ENCODE measurements at regions not wholly inside any gene's neighbourhood (a gene's known extent, or its start where the extent isn't known, plus 50 kb on each side); places are given as distances from the start of the nearest gene placed in this dataset.

DNA sequence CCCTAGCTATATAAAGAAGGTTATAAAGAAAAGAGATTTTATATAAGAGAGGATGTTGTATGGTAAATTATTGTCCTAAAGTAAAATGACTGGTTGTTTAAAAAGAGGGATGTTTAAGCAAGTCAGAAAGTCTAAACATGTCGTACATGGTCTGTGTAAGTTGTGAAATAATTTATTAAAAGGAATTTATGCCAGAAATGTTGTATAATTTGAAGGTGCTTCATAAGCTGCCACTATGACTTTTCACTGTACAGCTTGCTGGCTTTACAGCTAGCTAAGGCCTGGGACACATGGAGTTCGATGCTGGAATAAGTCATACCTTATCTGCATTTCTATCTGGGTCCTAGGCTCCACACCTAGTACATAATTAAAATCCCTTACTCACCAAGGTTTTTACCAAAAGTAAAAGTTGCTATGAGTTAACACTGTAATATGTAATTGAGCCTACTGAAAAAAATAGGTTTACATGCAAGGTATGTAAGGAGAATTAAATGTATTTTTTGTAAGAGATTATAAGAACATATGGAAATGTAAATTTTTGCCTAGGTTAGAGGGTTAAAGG is 59.0 kb upstream of the EDEM3 start:
- TF ChIP-seq EZH2 (IDR thresholded peaks at IDR 0.05; ENCODE audit: low read length, missing control alignments): no peak
- TF ChIP-seq, protein P1, sequence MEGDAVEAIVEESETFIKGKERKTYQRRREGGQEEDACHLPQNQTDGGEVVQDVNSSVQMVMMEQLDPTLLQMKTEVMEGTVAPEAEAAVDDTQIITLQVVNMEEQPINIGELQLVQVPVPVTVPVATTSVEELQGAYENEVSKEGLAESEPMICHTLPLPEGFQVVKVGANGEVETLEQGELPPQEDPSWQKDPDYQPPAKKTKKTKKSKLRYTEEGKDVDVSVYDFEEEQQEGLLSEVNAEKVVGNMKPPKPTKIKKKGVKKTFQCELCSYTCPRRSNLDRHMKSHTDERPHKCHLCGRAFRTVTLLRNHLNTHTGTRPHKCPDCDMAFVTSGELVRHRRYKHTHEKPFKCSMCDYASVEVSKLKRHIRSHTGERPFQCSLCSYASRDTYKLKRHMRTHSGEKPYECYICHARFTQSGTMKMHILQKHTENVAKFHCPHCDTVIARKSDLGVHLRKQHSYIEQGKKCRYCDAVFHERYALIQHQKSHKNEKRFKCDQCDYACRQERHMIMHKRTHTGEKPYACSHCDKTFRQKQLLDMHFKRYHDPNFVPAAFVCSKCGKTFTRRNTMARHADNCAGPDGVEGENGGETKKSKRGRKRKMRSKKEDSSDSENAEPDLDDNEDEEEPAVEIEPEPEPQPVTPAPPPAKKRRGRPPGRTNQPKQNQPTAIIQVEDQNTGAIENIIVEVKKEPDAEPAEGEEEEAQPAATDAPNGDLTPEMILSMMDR (conservative IDR thresholded peaks at IDR 0.05 in 1 of 2, IDR thresholded peaks at IDR 0.05 in 1 of 2; ENCODE audit: low read depth in 1 of 2, low read length in 2 of 2): no peak

DNA sequence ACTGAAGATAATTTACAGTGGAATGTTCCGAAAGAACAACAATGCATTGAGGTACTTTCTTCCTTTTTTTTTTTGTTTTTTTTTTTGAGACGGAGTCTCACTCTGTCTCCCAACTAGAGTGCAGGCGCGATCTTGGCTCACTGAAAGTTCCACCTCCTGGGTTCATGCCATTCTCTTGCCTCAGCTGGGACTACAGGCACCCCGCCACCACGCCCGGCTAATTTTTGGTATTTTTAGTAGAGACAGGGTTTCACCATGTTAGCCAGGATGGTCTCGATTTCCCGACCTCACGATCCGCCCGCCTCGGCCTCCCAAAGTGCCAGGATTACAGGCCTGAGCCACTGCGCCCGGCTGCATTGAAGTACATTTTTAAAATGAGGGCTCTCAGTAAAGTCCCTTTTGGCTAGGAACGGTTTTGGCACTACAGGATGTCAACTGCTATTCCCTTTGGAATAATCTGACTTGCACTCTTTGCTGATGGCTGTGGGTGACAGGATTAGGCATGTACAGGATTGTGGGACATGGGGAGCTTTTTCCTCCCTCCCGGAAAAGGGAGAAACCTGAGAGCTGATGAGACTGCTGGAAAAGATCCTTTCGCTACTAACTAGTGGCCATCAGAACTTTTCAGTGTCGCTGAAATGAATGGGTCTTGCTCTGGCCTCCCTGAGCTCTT is 56.9 kb upstream of the EDEM3 start:
- H4K20me1 ChIP-seq (ENCODE audit: control insufficient read depth, extremely low read depth, insufficient read depth, low read length): no peaks in the 10 kb centered on the region
- no peak overlapping the region for H3K4me2 ChIP-seq (ENCODE audit: extremely low read depth, insufficient read depth, low read length)
- no peak overlapping the region for H3K27ac ChIP-seq (ENCODE audit: insufficient read depth, low read length)
- no peaks in the 10 kb centered on the region for H3K4me1 ChIP-seq (ENCODE audit: control insufficient read depth, extremely low read depth, insufficient read depth, low read length)
- H3K36me3 ChIP-seq (ENCODE audit: control insufficient read depth, insufficient read depth, low read length): no peaks in the 10 kb centered on the region
- no peaks in the 10 kb centered on the region for H3K79me2 ChIP-seq (ENCODE audit: control insufficient read depth, insufficient read depth, low read length)
- no peaks in the 10 kb centered on the region for H3K27me3 ChIP-seq (ENCODE audit: control insufficient read depth, insufficient read depth, low read length)
- H3K4me3 ChIP-seq (replicated peaks in 1 of 4; ENCODE audit: control extremely low read depth in 1 of 4, insufficient read depth in 1 of 4, low read depth in 3 of 4, low read length in 4 of 4): no peak overlapping the region
- H3K9ac ChIP-seq (ENCODE audit: insufficient read depth, low read length): no peak overlapping the region
- peaks cover 1% of the 10 kb centered on the region for H3K9me3 ChIP-seq (ENCODE audit: control insufficient read depth, insufficient read depth, low read depth, low read length)
- no peak overlapping the region for H2AFZ ChIP-seq (ENCODE audit: low read length)
- TF ChIP-seq, protein P1 (conservative IDR thresholded peaks at IDR 0.05 in 1 of 2, IDR thresholded peaks at IDR 0.05 in 1 of 2; ENCODE audit: low read depth in 1 of 2, low read length in 2 of 2): no peak
- no peak for TF ChIP-seq EZH2 (IDR thresholded peaks at IDR 0.05; ENCODE audit: low read length, missing control alignments)
- no peak for DNase-seq (ENCODE audit: low read depth in 2 of 2)

More for the DNA sequence above, 59.0 kb upstream of the EDEM3 start:
- Histone ChIP-seq H3K4me1 (ENCODE audit: control insufficient read depth, extremely low read depth, insufficient read depth, low read length) (no peaks in the 10 kb centered on the region), H2AFZ (ENCODE audit: low read length) (no peak overlapping the region), H3K27me3 (ENCODE audit: control insufficient read depth, insufficient read depth, low read length) (no peaks in the 10 kb centered on the region), H3K9me3 (ENCODE audit: control insufficient read depth, insufficient read depth, low read depth, low read length) (peaks cover 1% of the 10 kb centered on the region), H3K79me2 (ENCODE audit: control insufficient read depth, insufficient read depth, low read length) (no peaks in the 10 kb centered on the region), H3K27ac (ENCODE audit: insufficient read depth, low read length) (no peak overlapping the region), H4K20me1 (ENCODE audit: control insufficient read depth, extremely low read depth, insufficient read depth, low read length) (no peaks in the 10 kb centered on the region), H3K36me3 (ENCODE audit: control insufficient read depth, insufficient read depth, low read length) (no peaks in the 10 kb centered on the region), H3K9ac (ENCODE audit: insufficient read depth, low read length) (no peak overlapping the region), H3K4me3 (replicated peaks in 1 of 4; ENCODE audit: control extremely low read depth in 1 of 4, insufficient read depth in 1 of 4, low read depth in 3 of 4, low read length in 4 of 4) (no peak overlapping the region), H3K4me2 (ENCODE audit: extremely low read depth, insufficient read depth, low read length) (no peak overlapping the region)
- DNase-seq (ENCODE audit: low read depth in 2 of 2): no peak

DNA sequence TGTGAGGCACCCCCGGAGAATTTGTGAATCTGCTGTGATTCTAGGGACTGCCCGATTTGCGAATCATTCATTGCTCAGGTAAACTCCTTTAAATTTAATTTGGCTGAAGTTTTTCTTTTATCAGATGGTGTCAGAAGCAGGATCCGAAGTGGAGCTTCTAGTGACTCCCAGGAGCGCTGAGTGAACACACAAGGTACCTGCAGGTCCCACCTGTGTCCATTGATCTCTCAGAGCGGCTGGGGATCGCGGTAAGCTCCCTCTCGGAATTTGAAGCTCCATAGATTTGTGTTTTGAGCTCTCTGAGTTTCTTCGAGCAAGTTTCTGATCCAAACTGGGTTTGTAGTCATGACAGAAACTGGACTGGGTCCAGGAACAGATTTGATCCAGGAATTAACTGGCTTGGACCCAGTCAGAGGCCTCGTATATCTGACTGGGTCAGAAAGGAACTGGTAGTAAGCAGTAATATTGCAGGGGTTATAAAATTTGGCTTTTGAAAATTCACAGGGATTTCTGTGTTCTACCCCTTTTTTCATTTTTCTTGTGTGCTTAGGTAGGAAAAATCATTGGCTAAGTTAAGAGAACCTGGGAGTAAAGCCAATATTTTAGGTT is 56.2 kb upstream of the EDEM3 start:
- Histone ChIP-seq H3K4me2 (ENCODE audit: extremely low read depth, insufficient read depth, low read length) (no peak overlapping the region), H4K20me1 (ENCODE audit: control insufficient read depth, extremely low read depth, insufficient read depth, low read length) (no peaks in the 10 kb centered on the region), H3K79me2 (ENCODE audit: control insufficient read depth, insufficient read depth, low read length) (no peaks in the 10 kb centered on the region), H2AFZ (ENCODE audit: low read length) (no peak overlapping the region), H3K4me3 (replicated peaks in 1 of 4; ENCODE audit: control extremely low read depth in 1 of 4, insufficient read depth in 1 of 4, low read depth in 3 of 4, low read length in 4 of 4) (no peak overlapping the region), H3K27ac (ENCODE audit: insufficient read depth, low read length) (no peak overlapping the region), H3K9me3 (ENCODE audit: control insufficient read depth, insufficient read depth, low read depth, low read length) (peaks cover 1% of the 10 kb centered on the region), H3K27me3 (ENCODE audit: control insufficient read depth, insufficient read depth, low read length) (no peaks in the 10 kb centered on the region), H3K36me3 (ENCODE audit: control insufficient read depth, insufficient read depth, low read length) (no peaks in the 10 kb centered on the region), H3K9ac (ENCODE audit: insufficient read depth, low read length) (no peak overlapping the region), H3K4me1 (ENCODE audit: control insufficient read depth, extremely low read depth, insufficient read depth, low read length) (no peaks in the 10 kb centered on the region)
- DNase-seq (ENCODE audit: low read depth in 2 of 2): no peak
- no peak for TF ChIP-seq EZH2 (IDR thresholded peaks at IDR 0.05; ENCODE audit: low read length, missing control alignments)
- TF ChIP-seq, protein P1 (conservative IDR thresholded peaks at IDR 0.05 in 1 of 2, IDR thresholded peaks at IDR 0.05 in 1 of 2; ENCODE audit: low read depth in 1 of 2, low read length in 2 of 2): no peak

Measured in fibroblast of lung (primary cell).